IPS-15b (cell line): ENCODE measurements at regions not wholly inside any gene's neighbourhood (a gene's known extent, or its start where the extent isn't known, plus 50 kb on each side); places are given as distances from the start of the nearest gene placed in this dataset.

ENCODE experiments used
- H3K27me3 ChIP-seq: one replicate; pipeline ENCODE4 v1.6.1; 2013; ENCODE audit warnings: low read length; ENCODE audit not compliant: control insufficient read depth, insufficient read depth
- H3K36me3 ChIP-seq: one replicate; pipeline ENCODE4 v1.6.1; 2013; ENCODE audit warnings: low read length; ENCODE audit not compliant: control insufficient read depth, insufficient read depth
- H3K4me1 ChIP-seq: one replicate; pipeline ENCODE4 v1.6.1; 2013; ENCODE audit warnings: mild to moderate bottlenecking, low read length; ENCODE audit not compliant: control insufficient read depth, insufficient read depth
- H3K4me3 ChIP-seq: one replicate; pipeline ENCODE4 v1.5.1; 2013; ENCODE audit warnings: low read depth, low read length
- H3K9ac ChIP-seq: one replicate; pipeline ENCODE4 v1.6.1; 2013; ENCODE audit warnings: low read depth, mild to moderate bottlenecking, low read length
- H3K9me3 ChIP-seq: one replicate; pipeline ENCODE4 v1.6.1; 2013; ENCODE audit warnings: mild to moderate bottlenecking, low read length; ENCODE audit not compliant: control insufficient read depth, insufficient read depth

DNA sequence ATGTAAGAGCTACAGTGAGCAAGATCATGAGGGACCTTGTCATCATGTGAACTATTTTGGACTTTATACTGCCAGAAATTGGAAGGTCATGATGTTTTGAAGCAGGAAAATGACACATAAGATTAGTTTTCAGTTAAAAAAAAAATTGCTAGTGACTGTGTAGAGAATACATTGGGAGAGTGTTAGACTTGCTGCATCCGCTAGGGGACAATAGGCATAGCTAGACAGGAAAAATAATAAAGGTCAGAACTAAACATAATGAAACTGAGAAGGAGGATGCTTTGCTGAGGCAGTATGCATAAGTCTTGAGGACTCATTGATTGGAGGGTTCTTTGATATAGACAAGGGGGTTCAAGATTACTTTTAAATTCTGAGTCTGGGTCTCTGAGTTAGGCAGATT is 275.8 kb upstream of the KCNH8 start:
- no peak overlapping the region for H3K9ac ChIP-seq
- H3K27me3 ChIP-seq: no peaks in the 10 kb centered on the region
- no peaks in the 10 kb centered on the region for H3K36me3 ChIP-seq
- no peaks in the 10 kb centered on the region for H3K9me3 ChIP-seq
- no peak overlapping the region for H3K4me3 ChIP-seq
- H3K4me1 ChIP-seq: no peaks in the 10 kb centered on the region

- no peaks in the 10 kb centered on the region for H3K27me3 ChIP-seq
- no peak overlapping the region for H3K9ac ChIP-seq
- no peak overlapping the region for H3K4me3 ChIP-seq
- H3K36me3 ChIP-seq: no peaks in the 10 kb centered on the region
- no peaks in the 10 kb centered on the region for H3K9me3 ChIP-seq
- no peaks in the 10 kb centered on the region for H3K4me1 ChIP-seq
Measured at GRCh38 chr3:18870642-18871041, 277.7 kb upstream of the KCNH8 start.

GRCh38 chr3:18870074-18870640 is 278.2 kb upstream of the KCNH8 start:
- no peaks in the 10 kb centered on the region for H3K36me3 ChIP-seq
- H3K4me1 ChIP-seq: no peaks in the 10 kb centered on the region
- no peak overlapping the region for H3K4me3 ChIP-seq
- H3K9ac ChIP-seq: no peak overlapping the region
- H3K9me3 ChIP-seq: no peaks in the 10 kb centered on the region
- no peaks in the 10 kb centered on the region for H3K27me3 ChIP-seq

GRCh38 chr3:18868911-18869689 is 279.2 kb upstream of the KCNH8 start:
- H3K9ac ChIP-seq: no peak overlapping the region
- no peaks in the 10 kb centered on the region for H3K4me1 ChIP-seq
- H3K4me3 ChIP-seq: no peak overlapping the region
- no peaks in the 10 kb centered on the region for H3K36me3 ChIP-seq
- H3K27me3 ChIP-seq: no peaks in the 10 kb centered on the region
- H3K9me3 ChIP-seq: no peaks in the 10 kb centered on the region

DNA sequence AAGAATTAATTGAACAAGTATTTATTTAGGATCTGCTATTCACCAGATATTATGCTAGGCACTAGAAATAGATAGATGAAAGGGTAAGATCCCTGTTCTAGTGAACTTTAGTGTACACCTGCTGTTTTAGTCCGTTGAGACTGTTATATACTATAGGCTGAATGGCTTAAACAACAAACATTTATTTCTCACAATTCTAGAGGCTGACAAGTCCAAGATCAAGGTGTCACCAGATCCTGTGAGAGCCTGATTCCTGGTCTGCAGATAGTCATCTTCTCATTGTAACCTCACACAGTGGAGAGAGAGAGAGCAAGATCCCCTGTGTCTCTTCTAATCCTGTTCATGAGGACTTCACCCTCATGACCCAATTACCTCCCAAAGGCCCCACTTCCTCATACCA is 281.4 kb upstream of the KCNH8 start:
- no peaks in the 10 kb centered on the region for H3K27me3 ChIP-seq
- no peaks in the 10 kb centered on the region for H3K36me3 ChIP-seq

GRCh38 chr3:18864933-18865731 is 283.2 kb upstream of the KCNH8 start:
- Histone ChIP-seq H3K9me3 (no peaks in the 10 kb centered on the region), H3K9ac (no peak overlapping the region), H3K27me3 (no peaks in the 10 kb centered on the region), H3K4me1 (no peaks in the 10 kb centered on the region), H3K36me3 (no peaks in the 10 kb centered on the region), H3K4me3 (no peak overlapping the region)

More for the DNA sequence above, 281.4 kb upstream of the KCNH8 start:
- H3K9ac ChIP-seq: no peak overlapping the region
- H3K9me3 ChIP-seq: no peaks in the 10 kb centered on the region
- H3K4me1 ChIP-seq: no peaks in the 10 kb centered on the region
- H3K4me3 ChIP-seq: no peak overlapping the region

- H3K4me3 ChIP-seq: no peak overlapping the region
- no peaks in the 10 kb centered on the region for H3K4me1 ChIP-seq
- no peak overlapping the region for H3K9ac ChIP-seq
- H3K9me3 ChIP-seq: no peaks in the 10 kb centered on the region
- no peaks in the 10 kb centered on the region for H3K36me3 ChIP-seq
- no peaks in the 10 kb centered on the region for H3K27me3 ChIP-seq
Measured at GRCh38 chr3:18862077-18862476, 286.2 kb upstream of the KCNH8 start.

DNA sequence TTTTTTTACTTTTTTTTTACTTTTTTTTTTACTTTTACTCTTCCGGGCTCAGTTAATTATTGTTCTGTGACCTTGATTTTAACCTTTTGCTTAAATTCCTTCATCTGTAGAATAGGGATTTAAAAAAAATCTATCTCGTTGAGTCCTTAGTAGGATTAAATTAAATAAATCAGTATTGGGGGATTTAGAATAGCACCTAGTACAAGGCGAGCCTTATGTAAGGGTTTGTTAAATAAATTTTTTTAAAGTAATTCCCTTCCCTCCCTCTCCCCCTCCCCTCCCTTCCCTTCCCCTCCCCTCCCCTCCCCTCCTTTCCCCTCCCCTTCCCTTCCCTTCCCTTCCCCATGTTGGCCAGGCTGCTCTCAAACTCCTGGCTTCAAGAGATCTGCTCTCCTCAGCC is 287.2 kb upstream of the KCNH8 start:
- Histone ChIP-seq H3K4me1 (no peaks in the 10 kb centered on the region), H3K27me3 (no peaks in the 10 kb centered on the region), H3K9ac (no peak overlapping the region), H3K36me3 (no peaks in the 10 kb centered on the region), H3K9me3 (no peaks in the 10 kb centered on the region), H3K4me3 (no peak overlapping the region)

GRCh38 chr3:18853269-18853668 is 295.0 kb upstream of the KCNH8 start:
- H3K27me3 ChIP-seq: no peaks in the 10 kb centered on the region
- H3K9ac ChIP-seq: no peak overlapping the region
- H3K36me3 ChIP-seq: no peaks in the 10 kb centered on the region
- H3K9me3 ChIP-seq: no peaks in the 10 kb centered on the region
- no peaks in the 10 kb centered on the region for H3K4me1 ChIP-seq
- H3K4me3 ChIP-seq: no peak overlapping the region

GRCh38 chr3:18847583-18848197 is 300.6 kb upstream of the KCNH8 start:
- Histone ChIP-seq H3K36me3 (no peaks in the 10 kb centered on the region), H3K4me1 (peaks cover 6% of the 10 kb centered on the region), H3K9me3 (no peaks in the 10 kb centered on the region), H3K4me3 (no peak overlapping the region), H3K27me3 (no peaks in the 10 kb centered on the region), H3K9ac (no peak overlapping the region)

DNA sequence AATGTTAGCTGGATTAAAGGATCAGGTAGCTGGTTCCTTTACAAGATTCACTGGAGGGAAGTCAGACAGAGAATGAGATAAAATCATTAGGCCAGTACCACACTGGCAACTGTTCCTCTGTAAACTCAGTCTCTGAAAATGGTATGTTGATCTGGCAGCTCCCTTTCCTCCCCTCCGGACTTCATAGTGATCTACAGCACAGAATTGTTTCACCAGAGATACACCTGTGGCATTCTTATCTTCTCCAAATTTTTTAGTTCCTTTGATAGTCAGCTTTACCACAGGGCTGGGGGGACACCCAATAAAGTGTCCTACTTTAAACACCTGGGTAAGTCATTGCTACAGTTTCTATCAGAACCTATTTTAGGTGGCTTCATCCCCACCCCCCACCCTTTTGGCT is 304.3 kb upstream of the KCNH8 start:
- H3K36me3 ChIP-seq: no peaks in the 10 kb centered on the region
- H3K4me1 ChIP-seq: peaks cover 6% of the 10 kb centered on the region
- no peaks in the 10 kb centered on the region for H3K27me3 ChIP-seq
- no peaks in the 10 kb centered on the region for H3K9me3 ChIP-seq
- no peak overlapping the region for H3K4me3 ChIP-seq
- H3K9ac ChIP-seq: no peak overlapping the region
